ENCODE measurements at regions not wholly inside any gene's neighbourhood (a gene's known extent, or its start where the extent isn't known, plus 50 kb on each side); places are given as distances from the start of the nearest gene placed in this dataset.

DNA sequence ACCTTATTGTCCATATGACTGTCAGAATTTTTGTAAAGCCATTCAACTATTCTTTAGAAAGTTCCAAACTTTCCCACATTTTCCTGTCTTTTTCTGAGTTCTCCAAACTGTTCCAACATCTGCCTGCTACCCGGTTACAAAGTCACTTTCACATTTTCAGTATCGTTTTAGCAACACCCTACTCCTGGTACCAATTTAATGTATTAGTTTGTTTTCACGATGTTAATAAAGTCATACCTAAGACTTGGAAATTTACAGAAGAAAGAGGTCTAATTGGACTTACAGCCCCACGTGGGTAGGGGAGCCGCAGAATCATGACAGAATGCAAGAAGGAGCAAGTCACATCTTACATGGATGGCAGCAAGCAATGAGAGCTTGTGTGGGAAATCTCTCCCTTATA, 867.8 kb downstream of the AMY1C start:
- no peak for TF ChIP-seq POLR2AphosphoS5 (IDR thresholded peaks at IDR 0.05; ENCODE audit: low read depth, low read length)
- TF ChIP-seq, protein P1, sequence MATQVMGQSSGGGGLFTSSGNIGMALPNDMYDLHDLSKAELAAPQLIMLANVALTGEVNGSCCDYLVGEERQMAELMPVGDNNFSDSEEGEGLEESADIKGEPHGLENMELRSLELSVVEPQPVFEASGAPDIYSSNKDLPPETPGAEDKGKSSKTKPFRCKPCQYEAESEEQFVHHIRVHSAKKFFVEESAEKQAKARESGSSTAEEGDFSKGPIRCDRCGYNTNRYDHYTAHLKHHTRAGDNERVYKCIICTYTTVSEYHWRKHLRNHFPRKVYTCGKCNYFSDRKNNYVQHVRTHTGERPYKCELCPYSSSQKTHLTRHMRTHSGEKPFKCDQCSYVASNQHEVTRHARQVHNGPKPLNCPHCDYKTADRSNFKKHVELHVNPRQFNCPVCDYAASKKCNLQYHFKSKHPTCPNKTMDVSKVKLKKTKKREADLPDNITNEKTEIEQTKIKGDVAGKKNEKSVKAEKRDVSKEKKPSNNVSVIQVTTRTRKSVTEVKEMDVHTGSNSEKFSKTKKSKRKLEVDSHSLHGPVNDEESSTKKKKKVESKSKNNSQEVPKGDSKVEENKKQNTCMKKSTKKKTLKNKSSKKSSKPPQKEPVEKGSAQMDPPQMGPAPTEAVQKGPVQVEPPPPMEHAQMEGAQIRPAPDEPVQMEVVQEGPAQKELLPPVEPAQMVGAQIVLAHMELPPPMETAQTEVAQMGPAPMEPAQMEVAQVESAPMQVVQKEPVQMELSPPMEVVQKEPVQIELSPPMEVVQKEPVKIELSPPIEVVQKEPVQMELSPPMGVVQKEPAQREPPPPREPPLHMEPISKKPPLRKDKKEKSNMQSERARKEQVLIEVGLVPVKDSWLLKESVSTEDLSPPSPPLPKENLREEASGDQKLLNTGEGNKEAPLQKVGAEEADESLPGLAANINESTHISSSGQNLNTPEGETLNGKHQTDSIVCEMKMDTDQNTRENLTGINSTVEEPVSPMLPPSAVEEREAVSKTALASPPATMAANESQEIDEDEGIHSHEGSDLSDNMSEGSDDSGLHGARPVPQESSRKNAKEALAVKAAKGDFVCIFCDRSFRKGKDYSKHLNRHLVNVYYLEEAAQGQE (IDR thresholded peaks at IDR 0.05; ENCODE audit: insufficient read depth in 1 of 2, low read depth in 2 of 2, low read length in 2 of 2) = no peak
